ENCODE measurements at regions not wholly inside any gene's neighbourhood (a gene's known extent, or its start where the extent isn't known, plus 50 kb on each side); places are given as distances from the start of the nearest gene placed in this dataset.

DNA sequence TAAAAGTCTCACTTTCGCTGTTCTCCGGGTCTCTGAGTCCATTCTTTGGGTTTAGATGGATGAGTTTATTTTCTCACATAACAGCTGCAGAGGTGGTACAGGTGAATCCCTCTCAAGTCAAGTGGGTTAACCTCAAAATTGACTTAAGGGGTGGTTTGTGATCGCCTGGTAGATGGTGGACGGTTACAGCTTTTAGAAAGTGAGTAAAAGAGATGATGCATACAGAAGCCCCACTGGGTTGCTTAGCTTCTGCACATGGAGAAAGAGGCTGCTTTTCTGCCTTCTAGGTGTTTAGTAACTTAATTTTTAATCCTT lies 146.7 kb downstream of the TRIM27 start:
- TF ChIP-seq, protein P1, sequence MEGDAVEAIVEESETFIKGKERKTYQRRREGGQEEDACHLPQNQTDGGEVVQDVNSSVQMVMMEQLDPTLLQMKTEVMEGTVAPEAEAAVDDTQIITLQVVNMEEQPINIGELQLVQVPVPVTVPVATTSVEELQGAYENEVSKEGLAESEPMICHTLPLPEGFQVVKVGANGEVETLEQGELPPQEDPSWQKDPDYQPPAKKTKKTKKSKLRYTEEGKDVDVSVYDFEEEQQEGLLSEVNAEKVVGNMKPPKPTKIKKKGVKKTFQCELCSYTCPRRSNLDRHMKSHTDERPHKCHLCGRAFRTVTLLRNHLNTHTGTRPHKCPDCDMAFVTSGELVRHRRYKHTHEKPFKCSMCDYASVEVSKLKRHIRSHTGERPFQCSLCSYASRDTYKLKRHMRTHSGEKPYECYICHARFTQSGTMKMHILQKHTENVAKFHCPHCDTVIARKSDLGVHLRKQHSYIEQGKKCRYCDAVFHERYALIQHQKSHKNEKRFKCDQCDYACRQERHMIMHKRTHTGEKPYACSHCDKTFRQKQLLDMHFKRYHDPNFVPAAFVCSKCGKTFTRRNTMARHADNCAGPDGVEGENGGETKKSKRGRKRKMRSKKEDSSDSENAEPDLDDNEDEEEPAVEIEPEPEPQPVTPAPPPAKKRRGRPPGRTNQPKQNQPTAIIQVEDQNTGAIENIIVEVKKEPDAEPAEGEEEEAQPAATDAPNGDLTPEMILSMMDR (IDR thresholded peaks at IDR 0.05 in 4 of 5, conservative IDR thresholded peaks at IDR 0.05 in 1 of 5), result no peak
- TF ChIP-seq POLR2A (IDR thresholded peaks at IDR 0.05), result no peak
